ENCODE measurements at regions not wholly inside any gene's neighbourhood (a gene's known extent, or its start where the extent isn't known, plus 50 kb on each side); places are given as distances from the start of the nearest gene placed in this dataset.

DNA sequence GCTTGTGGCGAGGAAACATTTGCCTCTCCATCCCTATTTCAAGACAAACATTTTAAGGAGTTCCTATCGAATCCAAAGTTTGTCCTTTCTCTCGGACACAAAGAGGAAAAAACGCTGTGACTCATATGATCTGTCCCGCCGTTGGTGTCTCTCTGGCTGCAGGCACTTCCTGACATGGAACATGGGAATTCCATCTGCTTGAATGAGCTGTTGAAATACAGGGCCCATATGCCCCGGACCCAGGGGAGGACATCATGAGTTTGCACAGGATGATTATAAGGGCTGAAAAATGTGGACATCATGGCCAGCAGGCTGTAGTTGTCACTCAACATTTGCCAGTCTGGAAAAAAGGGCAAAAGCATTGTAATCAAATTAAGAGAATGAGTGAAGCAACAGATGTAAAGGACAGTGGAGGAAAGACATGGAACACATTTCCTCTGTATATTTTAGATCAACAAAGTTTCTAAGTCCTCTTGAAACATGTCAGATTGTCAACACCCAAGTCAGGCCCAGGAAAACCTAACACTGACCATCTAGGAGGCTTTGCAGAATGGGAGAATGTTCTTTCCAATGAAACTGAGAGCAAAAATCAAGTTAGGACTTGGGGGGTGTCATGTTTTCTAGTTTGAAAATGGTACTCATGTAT lies 103.2 kb upstream of the SMIM21 start:
- no peak overlapping the region for H3K9ac ChIP-seq (ENCODE audit: insufficient read depth in 1 of 2, low read depth in 2 of 2, low read length in 2 of 2)
- no peak for DNase-seq (ENCODE audit: extremely low read depth in 1 of 4, low spot score in 3 of 4)
- no peak overlapping the region for H3K27ac ChIP-seq (ENCODE audit: extremely low read depth, low read depth, low read length)
- ChIA-PET CTCF (ENCODE audit: low intra/inter-chr PET ratio) (no interaction called here), POLR2A (no interaction called here)
- no peak for FAIRE-seq
- H3K4me2 ChIP-seq (ENCODE audit: insufficient read depth, low read length) = no peak overlapping the region
- TF ChIP-seq ZNF232 (CRISPR knock-in tag; IDR thresholded peaks at IDR 0.05) = no peak
- TF ChIP-seq ZNF165 (CRISPR knock-in tag; IDR thresholded peaks at IDR 0.05; ENCODE audit: borderline replicate concordance) = no peak
- TF ChIP-seq GATA2 (CRISPR knock-in tag; IDR thresholded peaks at IDR 0.05) = no peak
- no peak for TF ChIP-seq TAF15 (IDR thresholded peaks at IDR 0.05; ENCODE audit: low read depth, low read length)
- TF ChIP-seq ZNF134 (CRISPR knock-in tag; conservative IDR thresholded peaks at IDR 0.05) = no peak
- TF ChIP-seq LARP7 (IDR thresholded peaks at IDR 0.05) = no peak
- no peak for TF ChIP-seq KLF10 (CRISPR knock-in tag; IDR thresholded peaks at IDR 0.05)
- no peak for TF ChIP-seq ARID2 (IDR thresholded peaks at IDR 0.05)
- TF ChIP-seq HDAC1 (IDR thresholded peaks at IDR 0.05) = no peak
- TF ChIP-seq RNF2 (IDR thresholded peaks at IDR 0.05) = no peak
- TF ChIP-seq ZNF384 (IDR thresholded peaks at IDR 0.05; ENCODE audit: low read depth, low read length) = no peak
- no peaks in the 10 kb centered on the region for H3K9me1 ChIP-seq (ENCODE audit: control insufficient read depth, insufficient read depth, low read length)
- in situ Hi-C loops (cut with MboI) (no loop called here), intact Hi-C loops (cut with micrococcal nuclease) (no loop called here)
- no TSS peak for BruUV-seq (replicated peaks)
- 1% methylated on average over 6 of the region's 7 CpGs for WGBS (ENCODE audit: insufficient coverage, low coverage, missing lambda C conversion rate)
- H2AFZ ChIP-seq (ENCODE audit: low read depth, low read length) = no peak overlapping the region
- H4K20me1 ChIP-seq (replicated peaks; ENCODE audit: control insufficient read depth, insufficient read depth, low read length) = no peaks in the 10 kb centered on the region
- H3K4me1 ChIP-seq (replicated peaks in 1 of 2; ENCODE audit: control insufficient read depth in 2 of 2, insufficient read depth in 2 of 2, low read length in 2 of 2) = no peaks in the 10 kb centered on the region; a peak in 1 of 5 replicates
- H3K27me3 ChIP-seq (ENCODE audit: control insufficient read depth in 2 of 2, insufficient read depth in 2 of 2, low read length in 2 of 2) = peaks cover 0 to 13% of the 10 kb centered on the region in 2 experiments; a peak in 2 of 5 replicates
- no peaks in the 10 kb centered on the region for H3K9me3 ChIP-seq (replicated peaks; ENCODE audit: control insufficient read depth, insufficient read depth, low read depth, low read length)
- H3K79me2 ChIP-seq (ENCODE audit: control insufficient read depth, insufficient read depth, low read length) = no peaks in the 10 kb centered on the region
- no peaks in the 10 kb centered on the region for H3K36me3 ChIP-seq (ENCODE audit: control insufficient read depth, insufficient read depth, low read length)
- no peak for ATAC-seq
- H3K4me3 ChIP-seq = no peak overlapping the region

All from K562 (cell line).